ENCODE measurements at regions not wholly inside any gene's neighbourhood (a gene's known extent, or its start where the extent isn't known, plus 50 kb on each side); places are given as distances from the start of the nearest gene placed in this dataset.

- ATAC-seq (no peak), DNase-seq (no peak), FAIRE-seq (no peak)
- no peaks in the 10 kb centered on the region for H3K36me3 ChIP-seq
- H3K27me3 ChIP-seq: no peaks in the 10 kb centered on the region
- no peak for TF ChIP-seq CTCF (IDR thresholded peaks at IDR 0.05)
- WGBS, 2 donors: 93 to 94% methylated on average over 11 of the region's 11 CpGs
- intact Hi-C loops (cut with DNase I): no loop called here
- no peaks in the 10 kb centered on the region for H3K4me1 ChIP-seq
- no peaks in the 10 kb centered on the region for H3K9me3 ChIP-seq
- H3K27ac ChIP-seq: no peak overlapping the region
- no peak overlapping the region for H3K4me3 ChIP-seq
Measured at GRCh38 chr2:20512061-20512605, 65.3 kb downstream of the RHOB start.

GRCh38 chr2:20513946-20514345, 67.1 kb downstream of the RHOB start:
- ATAC-seq (no peak), FAIRE-seq (no peak), DNase-seq (no peak)
- no peaks in the 10 kb centered on the region for H3K9me3 ChIP-seq
- H3K4me3 ChIP-seq: no peak overlapping the region
- no peaks in the 10 kb centered on the region for H3K27me3 ChIP-seq
- WGBS, 2 donors: 79 to 86% methylated on average over 7 of the region's 7 CpGs
- H3K27ac ChIP-seq: no peak overlapping the region
- no peak for TF ChIP-seq CTCF (IDR thresholded peaks at IDR 0.05)
- no peaks in the 10 kb centered on the region for H3K4me1 ChIP-seq
- intact Hi-C loops (cut with DNase I): no loop called here
- no peaks in the 10 kb centered on the region for H3K36me3 ChIP-seq

- Histone ChIP-seq H3K27ac (peak overlapping the region in 1 of 4 donors; percentile 66), H3K4me1 (no peaks in the 10 kb centered on the region), H3K27me3 (no peaks in the 10 kb centered on the region), H3K9me3 (no peaks in the 10 kb centered on the region), H3K36me3 (no peaks in the 10 kb centered on the region), H3K4me3 (no peak overlapping the region)
- no peak for FAIRE-seq
- peak in 1 of 6 donors; percentile 47 for DNase-seq
- ATAC-seq: peak in 3 of 4 donors; percentile 23 to 66 (median 64)
- intact Hi-C loops (cut with DNase I): no loop called here
- TF ChIP-seq CTCF (IDR thresholded peaks at IDR 0.05): no peak
- WGBS, 2 donors: 87 to 94% methylated on average over 8 of the region's 8 CpGs
Measured at GRCh38 chr2:20514596-20515269, 67.9 kb downstream of the RHOB start.

GRCh38 chr2:20515290-20516220, 68.7 kb downstream of the RHOB start:
- ATAC-seq: peak; percentile 42 to 62 (median 48)
- H3K36me3 ChIP-seq: no peaks in the 10 kb centered on the region

More at GRCh38 chr2:20515290-20516220, 68.7 kb downstream of the RHOB start:
- no peak for TF ChIP-seq CTCF (IDR thresholded peaks at IDR 0.05)
- 77 to 85% methylated on average over 14 of the region's 14 CpGs for WGBS, 2 donors
- no peak for FAIRE-seq
- peak in 1 of 6 donors; percentile 27 for DNase-seq
- Histone ChIP-seq H3K4me1 (no peaks in the 10 kb centered on the region), H3K27me3 (no peaks in the 10 kb centered on the region), H3K9me3 (no peaks in the 10 kb centered on the region), H3K27ac (peak overlapping the region in 2 of 4 donors; percentile 66 to 79), H3K4me3 (no peak overlapping the region)
- intact Hi-C loops (cut with DNase I): no loop called here
